SU-DHL-6 (cell line): ENCODE measurements at regions not wholly inside any gene's neighbourhood (a gene's known extent, or its start where the extent isn't known, plus 50 kb on each side); places are given as distances from the start of the nearest gene placed in this dataset.

Experiments
- H2AFZ ChIP-seq: fragments of 200-600 bp; sonication (generic); 2 replicates; pipeline ENCODE4 v1.6.1; 2014; ENCODE audit warnings: low read depth, mild to moderate bottlenecking, moderate library complexity, mixed read lengths, antibody characterized with exemption, low read length; ENCODE audit not compliant: severe bottlenecking
- H3F3A ChIP-seq: fragments of 200-600 bp; shearing (Covaris generic); 2 replicates; pipeline ENCODE4 v1.6.0; 2016; ENCODE audit warnings: antibody characterized with exemption, mild to moderate bottlenecking; ENCODE audit not compliant: insufficient read depth
- H3K27ac ChIP-seq: fragments of 200-600 bp; sonication (generic); 2 replicates; pipeline ENCODE4 v1.5.1; 2016; ENCODE audit warnings: low read depth, mild to moderate bottlenecking, low read length, moderate library complexity, mixed read lengths
- H3K27me3 ChIP-seq: fragments of 200-600 bp; sonication (generic), shearing (Covaris generic); 2 replicates; pipeline ENCODE4 v1.6.0; 2014; ENCODE audit warnings: mild to moderate bottlenecking, low read length
- H3K36me3 ChIP-seq: fragments of 200-600 bp; sonication (generic); 2 replicates; pipeline ENCODE4 v1.6.1; 2014; ENCODE audit warnings: mild to moderate bottlenecking, low read length, mixed read lengths
- H3K4me2 ChIP-seq: fragments of 300-600, 200-600 bp; shearing (Covaris generic), sonication (generic); 2 replicates; pipeline ENCODE4 v1.6.0; 2014; ENCODE audit warnings: low read length, low read depth, mild to moderate bottlenecking; ENCODE audit not compliant: poor library complexity, severe bottlenecking
- H3K4me3 ChIP-seq: fragments of 200-600 bp; sonication (generic); 2 replicates; pipeline ENCODE4 v1.5.1; 2014; ENCODE audit warnings: antibody characterized with exemption, low read length, mild to moderate bottlenecking, mixed read lengths; ENCODE audit not compliant: insufficient read depth, poor library complexity, severe bottlenecking
- H3K79me2 ChIP-seq: fragments of 200-600 bp; sonication (generic); 2 replicates; pipeline ENCODE4 v1.6.1; 2014; ENCODE audit warnings: mild to moderate bottlenecking, low read length, moderate library complexity; ENCODE audit not compliant: insufficient read depth
- H3K9ac ChIP-seq: fragments of 200-600 bp; sonication (generic); 2 replicates; pipeline ENCODE4 v1.7.0; 2014; ENCODE audit warnings: mild to moderate bottlenecking, low read length
- H3K9me2 ChIP-seq: fragments of 200-600 bp; sonication (generic); replicated peaks from 2 replicates; pipeline ENCODE4 v1.6.1; 2014; ENCODE audit warnings: low read length; ENCODE audit not compliant: insufficient read depth
- H3K9me3 ChIP-seq: fragments of 200-600 bp; sonication (generic); 2 replicates; pipeline ENCODE4 v1.6.1; 2014; ENCODE audit warnings: low read length, mixed read lengths; ENCODE audit not compliant: insufficient read depth
- H4K20me1 ChIP-seq: fragments of 200-600 bp; sonication (generic); 2 replicates; pipeline ENCODE4 v1.6.1; 2014; ENCODE audit warnings: low read depth, mild to moderate bottlenecking, antibody characterized with exemption, low read length, moderate library complexity, mixed read lengths
- EZH2phosphoT487 ChIP-seq: fragments of 200-600 bp; sonication (generic), shearing (Covaris generic); conservative IDR thresholded peaks from 2 replicates; pipeline ENCODE4 v1.6.1; 2018; ENCODE audit warnings: mild to moderate bottlenecking, antibody characterized with exemption, low read length, moderate library complexity, mixed read lengths
- TF ChIP-seq, protein P1 (sequence below): fragments of 200-600 bp; sonication (generic); IDR thresholded peaks from one replicate; pipeline ENCODE4 v1.5.1; 2017; ENCODE audit warnings: antibody characterized with exemption, mild to moderate bottlenecking, low read length, moderate library complexity; ENCODE audit not compliant: insufficient read depth, poor library complexity, severe bottlenecking

DNA sequence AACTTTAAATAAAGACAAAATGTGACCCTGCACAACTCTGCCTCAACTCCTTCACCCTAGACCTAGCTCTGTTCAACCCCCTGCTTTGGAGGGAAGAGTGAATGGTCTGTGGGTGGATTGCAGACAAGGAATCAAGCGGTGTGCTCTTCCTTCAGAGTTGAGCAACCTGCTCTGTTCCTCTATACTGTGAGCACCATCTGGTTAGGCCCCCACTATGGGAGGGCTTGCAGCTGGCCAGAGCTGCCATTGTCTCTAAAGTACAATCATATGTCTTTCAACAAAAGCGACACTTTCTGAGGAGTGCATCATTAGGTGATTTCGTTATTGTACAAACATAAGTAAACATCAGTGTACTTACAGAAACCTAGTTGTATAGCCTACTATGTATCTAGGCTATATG, 406.1 kb upstream of the MARCKS start:
- no peaks in the 10 kb centered on the region for H3F3A ChIP-seq
- H3K9me2 ChIP-seq = no peaks in the 10 kb centered on the region
- no peak overlapping the region for H2AFZ ChIP-seq
- no peak overlapping the region for H3K4me2 ChIP-seq
- no peak overlapping the region for H3K9ac ChIP-seq
- no peaks in the 10 kb centered on the region for H3K79me2 ChIP-seq
- H3K36me3 ChIP-seq = no peaks in the 10 kb centered on the region
- no peak overlapping the region for H3K4me3 ChIP-seq
- H4K20me1 ChIP-seq = no peaks in the 10 kb centered on the region
- no peaks in the 10 kb centered on the region for H3K27me3 ChIP-seq
- no peaks in the 10 kb centered on the region for H3K9me3 ChIP-seq
- no peak overlapping the region for H3K27ac ChIP-seq
- no peak for TF ChIP-seq EZH2phosphoT487
- TF ChIP-seq, protein P1, sequence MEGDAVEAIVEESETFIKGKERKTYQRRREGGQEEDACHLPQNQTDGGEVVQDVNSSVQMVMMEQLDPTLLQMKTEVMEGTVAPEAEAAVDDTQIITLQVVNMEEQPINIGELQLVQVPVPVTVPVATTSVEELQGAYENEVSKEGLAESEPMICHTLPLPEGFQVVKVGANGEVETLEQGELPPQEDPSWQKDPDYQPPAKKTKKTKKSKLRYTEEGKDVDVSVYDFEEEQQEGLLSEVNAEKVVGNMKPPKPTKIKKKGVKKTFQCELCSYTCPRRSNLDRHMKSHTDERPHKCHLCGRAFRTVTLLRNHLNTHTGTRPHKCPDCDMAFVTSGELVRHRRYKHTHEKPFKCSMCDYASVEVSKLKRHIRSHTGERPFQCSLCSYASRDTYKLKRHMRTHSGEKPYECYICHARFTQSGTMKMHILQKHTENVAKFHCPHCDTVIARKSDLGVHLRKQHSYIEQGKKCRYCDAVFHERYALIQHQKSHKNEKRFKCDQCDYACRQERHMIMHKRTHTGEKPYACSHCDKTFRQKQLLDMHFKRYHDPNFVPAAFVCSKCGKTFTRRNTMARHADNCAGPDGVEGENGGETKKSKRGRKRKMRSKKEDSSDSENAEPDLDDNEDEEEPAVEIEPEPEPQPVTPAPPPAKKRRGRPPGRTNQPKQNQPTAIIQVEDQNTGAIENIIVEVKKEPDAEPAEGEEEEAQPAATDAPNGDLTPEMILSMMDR = no peak

DNA sequence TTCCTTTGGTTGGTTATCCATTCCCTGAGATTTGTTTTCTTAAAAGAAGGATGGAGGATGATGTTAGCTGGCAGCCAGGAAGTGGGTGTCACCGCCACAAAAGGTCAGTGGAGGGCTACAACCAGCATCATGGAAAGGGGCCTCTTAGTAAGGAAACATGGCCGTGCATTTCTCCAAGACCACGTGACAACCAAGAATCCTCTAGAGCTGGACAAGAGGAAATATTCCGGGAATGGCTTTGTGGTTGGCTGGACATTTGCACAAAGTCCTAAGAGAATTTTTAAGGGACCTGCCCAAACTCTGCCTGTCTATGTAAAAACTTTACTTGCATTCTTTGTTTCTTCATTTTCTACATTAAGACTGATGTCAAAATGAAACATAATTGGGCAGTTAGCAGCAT, 399.9 kb upstream of the MARCKS start:
- no peak for TF ChIP-seq EZH2phosphoT487
- TF ChIP-seq, protein P1 = no peak
- Histone ChIP-seq H3K9ac (no peak overlapping the region), H3F3A (no peaks in the 10 kb centered on the region), H3K9me2 (no peaks in the 10 kb centered on the region), H2AFZ (no peak overlapping the region), H3K36me3 (no peaks in the 10 kb centered on the region), H3K27me3 (no peaks in the 10 kb centered on the region), H3K79me2 (no peaks in the 10 kb centered on the region), H3K4me2 (no peak overlapping the region), H4K20me1 (no peaks in the 10 kb centered on the region), H3K9me3 (no peaks in the 10 kb centered on the region), H3K27ac (no peak overlapping the region), H3K4me3 (no peak overlapping the region)

DNA sequence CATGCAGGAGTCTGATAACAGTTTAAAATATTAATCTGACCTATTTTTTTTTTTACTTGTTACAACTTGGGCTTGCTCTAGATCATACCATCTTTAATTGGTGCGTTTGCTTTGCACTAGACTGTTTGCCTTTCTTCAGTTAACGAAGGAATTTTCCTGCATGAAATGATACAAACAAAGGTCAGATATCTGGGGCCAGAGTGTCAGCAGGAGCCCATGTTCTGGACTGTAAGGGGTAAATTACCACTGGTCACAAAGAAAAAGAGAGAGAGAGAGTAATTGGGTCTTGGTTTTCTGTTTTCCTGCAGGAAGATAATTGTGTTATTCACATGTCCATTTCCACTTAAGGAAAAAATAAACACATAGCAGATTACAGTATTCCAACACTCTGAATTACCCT, 399.4 kb upstream of the MARCKS start:
- no peak for TF ChIP-seq EZH2phosphoT487
- TF ChIP-seq, protein P1 = no peak
- H3K79me2 ChIP-seq = no peaks in the 10 kb centered on the region
- no peak overlapping the region for H3K9ac ChIP-seq
- H2AFZ ChIP-seq = no peak overlapping the region
- no peaks in the 10 kb centered on the region for H4K20me1 ChIP-seq
- H3K9me3 ChIP-seq = no peaks in the 10 kb centered on the region
- H3K36me3 ChIP-seq = no peaks in the 10 kb centered on the region
- H3K27ac ChIP-seq = no peak overlapping the region
- no peak overlapping the region for H3K4me3 ChIP-seq
- H3K9me2 ChIP-seq = no peaks in the 10 kb centered on the region
- H3K27me3 ChIP-seq = no peaks in the 10 kb centered on the region
- H3K4me2 ChIP-seq = no peak overlapping the region
- H3F3A ChIP-seq = no peaks in the 10 kb centered on the region

DNA sequence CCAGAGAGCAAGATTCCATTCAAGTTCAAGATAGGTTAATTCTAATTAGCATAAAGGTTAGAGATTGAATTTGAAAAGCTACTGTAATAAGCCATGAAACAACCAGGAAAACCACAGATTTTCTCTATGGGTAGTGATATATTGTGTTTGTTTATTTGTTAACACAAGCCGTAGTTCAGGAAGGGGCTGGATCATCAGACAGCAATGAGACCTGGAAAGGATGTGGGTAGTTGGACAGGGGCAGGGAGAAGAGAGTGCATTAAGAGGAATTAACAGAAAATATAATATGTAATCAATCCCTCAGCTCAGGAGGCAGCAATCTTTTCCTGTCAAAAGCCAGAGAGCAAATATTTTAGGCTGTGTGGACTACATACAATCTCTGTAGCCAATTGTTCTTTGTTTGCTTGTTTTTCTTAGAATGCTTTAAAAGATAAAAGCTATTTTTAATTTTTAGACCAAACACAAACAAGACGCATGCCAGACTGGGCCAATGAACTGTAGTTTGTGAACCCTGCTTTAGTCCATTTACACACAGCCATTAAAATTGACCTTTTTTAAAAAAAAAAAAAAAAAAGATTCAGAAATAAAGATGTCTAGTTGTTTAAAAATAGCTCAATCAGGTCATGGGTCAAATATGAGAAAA, 398.7 kb upstream of the MARCKS start:
- Histone ChIP-seq H3K79me2 (no peaks in the 10 kb centered on the region), H3K9ac (no peak overlapping the region), H3F3A (no peaks in the 10 kb centered on the region), H3K27me3 (no peaks in the 10 kb centered on the region), H2AFZ (no peak overlapping the region), H3K9me2 (no peaks in the 10 kb centered on the region), H3K27ac (no peak overlapping the region), H4K20me1 (no peaks in the 10 kb centered on the region), H3K9me3 (no peaks in the 10 kb centered on the region), H3K4me3 (no peak overlapping the region), H3K36me3 (no peaks in the 10 kb centered on the region), H3K4me2 (no peak overlapping the region)
- no peak for TF ChIP-seq EZH2phosphoT487
- TF ChIP-seq, protein P1 = no peak
